AG09319 (cell line): ENCODE measurements at regions not wholly inside any gene's neighbourhood (a gene's known extent, or its start where the extent isn't known, plus 50 kb on each side); places are given as distances from the start of the nearest gene placed in this dataset.

Experiments used
- DNase-seq: peaks from one replicate; pipeline ENCODE4 v3.0.0-alpha.2; 2010; ENCODE audit warnings: low read depth; ENCODE audit errors: extremely low read depth
- TF ChIP-seq, protein P1 (sequence below): IDR thresholded peaks from 2 replicates; pipeline ENCODE4 v1.5.1; 2011; ENCODE audit warnings: low read depth, mild to moderate bottlenecking, inconsistent platforms, low read length, moderate library complexity

DNA sequence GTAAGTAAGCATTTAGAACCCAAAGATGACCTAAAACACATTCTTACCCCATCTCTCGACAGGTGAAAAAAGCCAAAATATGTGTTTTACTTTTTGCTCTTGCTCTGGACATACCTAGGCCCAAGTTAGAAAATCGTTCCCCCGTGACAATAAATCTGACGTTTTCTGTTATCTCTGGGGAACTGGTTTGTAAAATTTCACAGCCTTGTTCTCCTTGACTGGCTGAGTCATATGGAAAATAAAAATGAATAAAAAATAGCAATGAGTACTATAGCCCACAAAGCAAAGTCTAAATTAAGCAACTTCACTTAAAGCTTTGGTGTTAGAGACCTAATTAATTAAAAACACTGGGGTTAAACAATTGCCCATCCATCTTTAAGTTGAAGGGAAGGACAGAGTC, 286.9 kb upstream of the CLINT1 start:
- DNase-seq: no peak
- TF ChIP-seq, protein P1, sequence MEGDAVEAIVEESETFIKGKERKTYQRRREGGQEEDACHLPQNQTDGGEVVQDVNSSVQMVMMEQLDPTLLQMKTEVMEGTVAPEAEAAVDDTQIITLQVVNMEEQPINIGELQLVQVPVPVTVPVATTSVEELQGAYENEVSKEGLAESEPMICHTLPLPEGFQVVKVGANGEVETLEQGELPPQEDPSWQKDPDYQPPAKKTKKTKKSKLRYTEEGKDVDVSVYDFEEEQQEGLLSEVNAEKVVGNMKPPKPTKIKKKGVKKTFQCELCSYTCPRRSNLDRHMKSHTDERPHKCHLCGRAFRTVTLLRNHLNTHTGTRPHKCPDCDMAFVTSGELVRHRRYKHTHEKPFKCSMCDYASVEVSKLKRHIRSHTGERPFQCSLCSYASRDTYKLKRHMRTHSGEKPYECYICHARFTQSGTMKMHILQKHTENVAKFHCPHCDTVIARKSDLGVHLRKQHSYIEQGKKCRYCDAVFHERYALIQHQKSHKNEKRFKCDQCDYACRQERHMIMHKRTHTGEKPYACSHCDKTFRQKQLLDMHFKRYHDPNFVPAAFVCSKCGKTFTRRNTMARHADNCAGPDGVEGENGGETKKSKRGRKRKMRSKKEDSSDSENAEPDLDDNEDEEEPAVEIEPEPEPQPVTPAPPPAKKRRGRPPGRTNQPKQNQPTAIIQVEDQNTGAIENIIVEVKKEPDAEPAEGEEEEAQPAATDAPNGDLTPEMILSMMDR: no peak

DNA sequence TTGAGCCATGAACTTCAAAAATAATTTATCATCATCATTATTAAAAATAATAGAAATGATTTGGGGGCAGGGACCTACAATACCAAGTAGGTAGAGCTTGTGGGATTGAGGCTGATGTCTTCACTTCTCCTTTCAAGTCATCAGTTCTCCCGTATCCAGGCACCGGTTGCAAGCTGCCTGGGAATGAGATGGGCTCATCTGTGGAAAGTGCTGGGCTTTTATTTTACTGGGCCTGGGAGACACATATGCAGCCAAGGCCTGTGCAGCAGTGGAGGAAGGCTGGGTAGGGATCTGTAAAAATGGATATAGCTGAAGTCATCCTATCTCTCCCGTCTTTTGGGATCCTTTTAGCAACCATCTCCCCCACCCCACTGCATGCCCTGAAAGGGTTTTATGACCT, 284.1 kb upstream of the CLINT1 start:
- no peak for DNase-seq
- TF ChIP-seq, protein P1: no peak

DNA sequence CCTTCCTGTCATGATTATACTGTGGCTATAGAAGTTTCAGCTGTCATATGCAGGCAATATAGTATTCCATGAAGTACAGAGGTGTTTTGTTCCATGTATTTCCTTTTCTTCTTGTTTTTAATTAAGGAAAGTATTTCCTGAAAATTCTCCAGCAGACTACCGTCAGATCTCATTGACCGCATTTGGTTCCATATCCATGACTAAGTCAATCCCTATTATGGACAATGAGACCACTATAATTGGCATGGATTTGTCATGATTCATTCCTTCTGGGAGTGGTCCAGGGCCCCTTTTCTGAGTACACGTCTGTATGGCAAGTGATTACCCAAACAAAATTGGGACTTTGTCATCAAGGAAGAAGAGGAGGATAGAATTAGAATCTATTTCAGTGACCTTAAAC, 283.2 kb upstream of the CLINT1 start:
- no peak for DNase-seq
- TF ChIP-seq, protein P1: no peak

DNA sequence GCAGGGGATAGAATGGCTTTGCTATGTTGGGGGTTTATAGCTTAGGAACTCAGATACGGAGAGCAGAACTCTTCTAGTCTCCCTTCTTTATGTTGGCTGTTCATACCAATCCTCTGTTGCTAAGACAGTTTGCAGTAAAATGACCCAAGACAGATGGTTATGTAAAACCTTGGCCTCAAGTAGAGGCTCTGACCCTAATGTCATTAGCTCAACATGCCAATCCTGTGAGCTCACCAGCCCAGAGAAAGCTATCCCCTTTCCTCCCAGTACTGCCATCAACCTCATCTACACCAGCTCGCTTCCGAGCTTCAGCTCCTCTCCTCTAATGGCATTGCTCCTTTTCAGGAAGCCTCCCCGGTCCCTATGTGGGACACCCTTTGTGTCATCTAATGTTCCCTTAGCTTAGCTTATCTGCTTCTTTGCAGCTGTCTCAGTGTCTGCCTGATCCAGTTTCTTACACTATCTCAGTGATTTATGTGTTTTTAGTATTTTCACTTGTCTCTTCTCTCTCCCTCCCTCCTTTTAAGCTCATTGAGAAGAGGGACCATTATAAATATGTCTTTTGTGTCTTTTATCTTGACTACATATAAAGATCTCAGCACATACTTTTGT, 281.3 kb upstream of the CLINT1 start:
- TF ChIP-seq, protein P1: no peak
- peak; percentile 37 for DNase-seq

DNA sequence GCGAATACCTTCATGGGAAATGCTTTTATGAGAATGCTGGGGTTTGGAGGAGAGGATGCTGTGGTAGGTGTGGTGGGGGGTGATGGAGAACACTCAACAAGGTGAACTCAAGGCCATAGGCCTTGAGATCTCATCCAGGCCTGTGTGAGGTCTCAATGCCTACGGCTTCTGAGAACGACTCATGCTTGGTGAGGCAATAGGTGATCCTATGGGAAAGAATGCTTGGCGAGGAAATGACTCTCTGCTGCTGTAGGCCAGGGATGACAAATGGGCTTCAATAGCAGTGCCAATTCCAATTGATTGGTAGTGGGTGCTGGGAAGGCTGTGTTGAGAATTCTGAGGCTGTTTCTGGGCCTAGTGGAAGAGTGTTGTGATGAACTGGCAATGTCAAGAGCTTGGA, 280.2 kb upstream of the CLINT1 start:
- no peak for DNase-seq
- TF ChIP-seq, protein P1: no peak

DNA sequence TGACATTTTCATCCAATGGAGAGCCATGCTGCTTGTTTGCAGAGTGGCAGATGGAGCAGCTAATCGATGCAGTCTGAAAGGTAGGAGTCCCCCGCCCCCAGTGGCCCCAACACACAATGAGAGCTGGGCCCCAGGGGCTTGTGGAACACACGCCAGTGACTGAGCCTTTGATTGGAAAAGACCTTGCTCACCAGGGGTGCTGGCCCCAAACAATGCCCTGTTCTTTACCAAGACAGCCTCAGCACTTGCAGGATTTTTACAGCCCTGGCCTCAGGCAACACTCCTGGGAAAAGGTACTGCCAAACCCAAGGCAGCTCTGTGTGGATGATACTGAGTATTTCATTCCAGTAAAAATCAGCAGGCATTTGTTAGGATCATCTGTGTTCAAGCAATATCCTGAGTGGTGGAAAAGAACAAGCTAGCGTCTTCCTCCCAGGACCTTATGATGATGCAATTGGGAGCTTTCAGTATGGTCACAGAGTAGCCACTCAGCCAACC, 276.8 kb upstream of the CLINT1 start:
- DNase-seq: no peak
- TF ChIP-seq, protein P1: no peak

DNA sequence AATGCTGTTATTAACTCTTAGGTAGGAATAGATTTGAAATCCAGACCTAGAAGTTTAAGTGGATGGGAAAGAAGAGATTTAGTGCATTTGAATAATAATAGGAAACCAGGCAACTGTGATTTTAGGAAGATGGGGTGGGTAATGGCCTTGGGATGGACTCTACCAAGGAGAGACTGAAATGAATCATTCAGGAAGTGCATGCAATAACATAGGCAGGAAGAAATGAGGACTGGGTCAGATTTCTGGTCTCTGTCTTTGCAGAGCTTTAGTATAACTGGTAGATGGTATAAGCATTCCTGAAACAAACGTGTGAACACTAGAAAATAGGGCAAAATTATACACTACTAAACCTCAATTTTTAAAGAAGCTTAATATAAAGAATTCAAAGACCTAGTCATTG, 274.4 kb upstream of the CLINT1 start:
- DNase-seq: no peak
- TF ChIP-seq, protein P1: no peak
